HG02938 (cell line): ENCODE measurements at regions not wholly inside any gene's neighbourhood (a gene's known extent, or its start where the extent isn't known, plus 50 kb on each side); places are given as distances from the start of the nearest gene placed in this dataset.
"Not testable (repeated sequence)": the region's sequence is repeated elsewhere in the genome, so short reads cannot be mapped to it uniquely, and the experiment has no call there.

Source experiments
- ATAC-seq: cut with Tn5 transposase; IDR thresholded peaks from one replicate; pipeline ENCODE4 v1.9.1; 2021; ENCODE audit warnings: mild to moderate bottlenecking, moderate library complexity; ENCODE audit not compliant: unreplicated experiment

- ATAC-seq = no peak
These were observed 84.0 kb upstream of the COG2 start for GRCh38 chr1:230558324-230558723.

- no peak for ATAC-seq
These were observed 85.8 kb upstream of the COG2 start for GRCh38 chr1:230556453-230556852.

GRCh38 chr1:230555814-230556213, 86.5 kb upstream of the COG2 start:
- ATAC-seq = no peak

GRCh38 chr1:230552880-230553279, 89.4 kb upstream of the COG2 start:
- no peak for ATAC-seq

GRCh38 chr1:230550945-230551344, 91.3 kb upstream of the COG2 start:
- ATAC-seq = not testable (repeated sequence)

GRCh38 chr1:230550428-230550827, 91.9 kb upstream of the COG2 start:
- no peak for ATAC-seq

GRCh38 chr1:230549625-230550024, 92.7 kb upstream of the COG2 start:
- no peak for ATAC-seq

- ATAC-seq = no peak
These were observed 93.3 kb upstream of the COG2 start for GRCh38 chr1:230548997-230549396.

- no peak for ATAC-seq
These were observed 93.9 kb upstream of the COG2 start for GRCh38 chr1:230548357-230548756.

- ATAC-seq = no peak
These were observed 97.1 kb upstream of the COG2 start for GRCh38 chr1:230545181-230545580.

- no peak for ATAC-seq
These were observed 97.5 kb upstream of the COG2 start for GRCh38 chr1:230544758-230545157.

GRCh38 chr1:230543085-230543484, 99.2 kb upstream of the COG2 start:
- ATAC-seq = no peak

GRCh38 chr1:230542681-230543080, 99.6 kb upstream of the COG2 start:
- ATAC-seq = no peak

GRCh38 chr1:230542054-230542453, 100.2 kb upstream of the COG2 start:
- no peak for ATAC-seq

GRCh38 chr1:230541306-230541705, 101.0 kb upstream of the COG2 start:
- no peak for ATAC-seq

GRCh38 chr1:230540421-230541155, 101.7 kb upstream of the COG2 start:
- ATAC-seq = no peak

- ATAC-seq = no peak
These were observed 104.8 kb upstream of the COG2 start for GRCh38 chr1:230537456-230537855.

- ATAC-seq = no peak
These were observed 105.6 kb upstream of the COG2 start for GRCh38 chr1:230536641-230537155.

- no peak for ATAC-seq
These were observed 108.1 kb upstream of the COG2 start for GRCh38 chr1:230534224-230534623.

- no peak for ATAC-seq
These were observed 105.0 kb upstream of the PGBD5 start for GRCh38 chr1:230531103-230531502.

- ATAC-seq = no peak
These were observed 93.1 kb upstream of the PGBD5 start for GRCh38 chr1:230519246-230519645.

- no peak for ATAC-seq
These were observed 92.4 kb upstream of the PGBD5 start for GRCh38 chr1:230518511-230518910.

GRCh38 chr1:230517786-230518185, 91.7 kb upstream of the PGBD5 start:
- ATAC-seq = no peak
